Endothelial cell of umbilical vein (primary cell): ENCODE measurements at regions not wholly inside any gene's neighbourhood (a gene's known extent, or its start where the extent isn't known, plus 50 kb on each side); places are given as distances from the start of the nearest gene placed in this dataset.

Source experiments
- BruUV-seq: library from RNA; stranded (reverse); fragments of 400-500 nt; replicated peaks from 2 replicates; lab custom pipeline; 2021; lab: Mats Ljungman, UMichigan
- CTCF ChIA-PET: fragments of 300-600, 350-600 bp; sonication (Branson Sonifier 250); formaldehyde crosslinking; loops from one replicate; lab custom pipeline; 2021; ENCODE audit warnings: antibody characterized with exemption, inconsistent platforms; lab: Charles Lee
- POLR2A ChIA-PET: fragments of 300-600, 350-600 bp; sonication (Branson Sonifier 250); formaldehyde crosslinking; loops from one replicate; lab custom pipeline; 2021; ENCODE audit warnings: antibody characterized with exemption, inconsistent platforms; lab: Charles Lee
- DNase-seq: peaks from one replicate; pipeline ENCODE4 v3.0.0-alpha.2; 2011; ENCODE audit warnings: low read depth, low spot score
- FAIRE-seq: peaks from 2 replicates; lab custom pipeline; 2011; peaks lifted over from hg19 to GRCh38; lab: Jason Lieb, UNC
- H2AFZ ChIP-seq: 2 replicates; pipeline ENCODE4 v1.6.0; 2012; ENCODE audit warnings: low read depth, low read length, control low read depth, inconsistent platforms
- H3K27ac ChIP-seq: 2 replicates; pipeline ENCODE4 v1.5.1; 2011; ENCODE audit warnings: low read depth, mild to moderate bottlenecking, control low read depth, low read length, moderate library complexity; ENCODE audit not compliant: insufficient read depth
- H3K27me3 ChIP-seq, 2 experiments: 2 replicates each; pipeline versions ENCODE4 v1.6.0 to v1.6.1; 2011; ENCODE audit warnings: low read length in 2 of 2, mixed read lengths in 1 of 2; ENCODE audit not compliant: control insufficient read depth in 2 of 2, insufficient read depth in 2 of 2
- H3K36me3 ChIP-seq, 2 experiments: 2 replicates in 1 of 2; 3 replicates in 1 of 2; pipeline ENCODE4 v1.5.1; 2011; ENCODE audit warnings: low read length in 2 of 2, mild to moderate bottlenecking in 1 of 2, moderate library complexity in 1 of 2; ENCODE audit not compliant: control insufficient read depth in 2 of 2, insufficient read depth in 2 of 2; ENCODE audit errors: extremely low read depth in 1 of 2
- H3K4me1 ChIP-seq: 3 replicates; pipeline ENCODE4 v1.5.1; 2011; ENCODE audit warnings: mild to moderate bottlenecking, low read length; ENCODE audit not compliant: control insufficient read depth, insufficient read depth; ENCODE audit errors: extremely low read depth
- H3K4me2 ChIP-seq: 2 replicates; pipeline ENCODE4 v1.6.1; 2011; ENCODE audit warnings: low read length, control low read depth, mixed read lengths; ENCODE audit not compliant: insufficient read depth
- H3K4me3 ChIP-seq, 3 experiments: fragments of 200-600 bp in 1 of 3; sonication (generic), shearing (Covaris generic) in 1 of 3; replicated peaks in 1 of 3; 2 replicates each; pipeline ENCODE4 v1.5.1; 2011 to 2016; ENCODE audit warnings: control low read depth in 3 of 3, low read length in 3 of 3, mild to moderate bottlenecking in 2 of 3, inconsistent platforms in 1 of 3, low read depth in 1 of 3, moderate library complexity in 1 of 3; ENCODE audit not compliant: insufficient read depth in 1 of 3
- H3K79me2 ChIP-seq: 2 replicates; pipeline ENCODE4 v1.6.0; 2012; ENCODE audit warnings: low read length, inconsistent platforms; ENCODE audit not compliant: control insufficient read depth, insufficient read depth
- H3K9ac ChIP-seq: replicated peaks from 2 replicates; pipeline ENCODE3; 2011; ENCODE audit warnings: low read length, control low read depth; ENCODE audit not compliant: insufficient read depth; ENCODE audit errors: extremely low read depth
- H3K9me1 ChIP-seq: replicated peaks from 3 replicates; pipeline ENCODE4 v1.6.0; 2011; ENCODE audit warnings: mild to moderate bottlenecking, low read length; ENCODE audit not compliant: control insufficient read depth, insufficient read depth; ENCODE audit errors: extremely low read depth
- H3K9me3 ChIP-seq: replicated peaks from 2 replicates; pipeline ENCODE4 v1.5.1; 2012; ENCODE audit warnings: low read length, inconsistent platforms; ENCODE audit not compliant: control insufficient read depth, insufficient read depth
- H4K20me1 ChIP-seq: replicated peaks from 2 replicates; pipeline ENCODE3; 2011; ENCODE audit warnings: mild to moderate bottlenecking, low read length; ENCODE audit not compliant: control insufficient read depth, insufficient read depth; ENCODE audit errors: extremely low read depth
- CTCF ChIP-seq, 2 donors: IDR thresholded peaks; 1 replicate in 1 of 2; 2 replicates in 1 of 2; pipeline ENCODE4 v1.5.1; 2011; ENCODE audit warnings: low read length in 2 of 2, mild to moderate bottlenecking in 2 of 2, moderate library complexity in 2 of 2, control low read depth in 1 of 2, inconsistent platforms in 1 of 2, low read depth in 1 of 2; ENCODE audit not compliant: insufficient read depth in 1 of 2; ENCODE audit errors: extremely low read depth in 1 of 2
- EZH2 ChIP-seq: IDR thresholded peaks from 2 replicates; pipeline ENCODE4 v1.6.1; 2012; ENCODE audit warnings: borderline replicate concordance, low read depth, mild to moderate bottlenecking, moderate library complexity, low read length, inconsistent platforms; ENCODE audit not compliant: severe bottlenecking
- FOS ChIP-seq: IDR thresholded peaks from 2 replicates; pipeline ENCODE4 v1.6.1; 2011; ENCODE audit warnings: mild to moderate bottlenecking, low read length, moderate library complexity, borderline replicate concordance; ENCODE audit not compliant: insufficient read depth
- GATA2 ChIP-seq: IDR thresholded peaks from 2 replicates; pipeline ENCODE4 v1.7.0; 2011; ENCODE audit warnings: low read depth, mild to moderate bottlenecking, moderate library complexity, mixed read lengths, low read length; ENCODE audit not compliant: insufficient read length, insufficient read depth
- JUN ChIP-seq: IDR thresholded peaks from 2 replicates; pipeline ENCODE4 v1.6.1; 2011; ENCODE audit warnings: borderline replicate concordance, low read depth; ENCODE audit not compliant: insufficient read length, insufficient read depth
- MYC ChIP-seq: IDR thresholded peaks from one replicate; pipeline ENCODE4 v1.6.1; 2011; ENCODE audit warnings: mild to moderate bottlenecking, low read depth, low read length
- POLR2A ChIP-seq: IDR thresholded peaks from 2 replicates; pipeline ENCODE4 v1.6.1; 2012; ENCODE audit warnings: low read depth, mild to moderate bottlenecking, control low read depth, low read length
- POLR2AphosphoS5 ChIP-seq: IDR thresholded peaks from 2 replicates; pipeline ENCODE4 v1.6.1; 2012; ENCODE audit warnings: low read depth, mild to moderate bottlenecking, control low read depth, low read length, moderate library complexity; ENCODE audit not compliant: insufficient read depth
- dilution Hi-C: fragments of 300-500 bp; cut with MboI; formaldehyde crosslinking; loops from one replicate; pipeline ENCODE4 v1.15.0; 2019; ENCODE audit warnings: low sequenced_read_pairs; ENCODE audit not compliant: extremely low pct_ligation_motif_present
- intact Hi-C: fragments of 100-400 bp; cut with micrococcal nuclease; formaldehyde crosslinking; loops from one replicate; pipeline ENCODE4 v1.10.0; 2022
- TF ChIP-seq, protein P1 (sequence below): IDR thresholded peaks from 2 replicates; pipeline ENCODE4 v1.6.1; 2011; ENCODE audit not compliant: insufficient read depth, insufficient read length

DNA sequence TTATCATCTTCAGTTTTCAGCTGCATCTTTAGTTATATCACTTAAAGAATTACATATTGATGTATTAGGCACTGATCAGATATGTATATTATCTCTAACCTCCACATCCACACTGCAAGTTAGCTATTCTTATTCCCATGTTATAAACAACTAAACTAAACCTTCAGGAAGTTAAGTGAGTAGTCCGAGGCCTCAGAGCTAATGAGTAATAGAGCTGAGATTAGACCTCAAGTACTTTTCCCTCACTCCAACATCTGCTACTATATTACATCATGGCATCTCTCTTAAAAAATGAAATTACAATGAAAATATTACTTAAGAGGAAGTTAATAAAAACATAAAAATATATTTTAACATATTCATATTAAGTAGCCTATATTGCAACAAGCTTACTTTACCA is 183.6 kb upstream of the MAP2 start:
- Histone ChIP-seq H4K20me1 (no peaks in the 10 kb centered on the region), H2AFZ (no peak overlapping the region), H3K4me1 (no peaks in the 10 kb centered on the region), H3K27me3 (no peaks in the 10 kb centered on the region), H3K9me3 (no peaks in the 10 kb centered on the region), H3K9me1 (no peaks in the 10 kb centered on the region), H3K9ac (no peak overlapping the region), H3K4me2 (no peak overlapping the region), H3K4me3 (no peak overlapping the region), H3K27ac (no peak overlapping the region), H3K36me3 (no peaks in the 10 kb centered on the region), H3K79me2 (no peaks in the 10 kb centered on the region)
- no peak for FAIRE-seq
- no peak for TF ChIP-seq JUN
- TF ChIP-seq CTCF (IDR thresholded peaks at IDR 0.05; ENCODE audit: extremely low read depth in 1 of 2, insufficient read depth in 1 of 2, low read depth in 1 of 2, low read length in 2 of 2): no peak
- TF ChIP-seq POLR2A: no peak
- TF ChIP-seq EZH2: no peak
- no peak for TF ChIP-seq FOS
- TF ChIP-seq, protein P1, sequence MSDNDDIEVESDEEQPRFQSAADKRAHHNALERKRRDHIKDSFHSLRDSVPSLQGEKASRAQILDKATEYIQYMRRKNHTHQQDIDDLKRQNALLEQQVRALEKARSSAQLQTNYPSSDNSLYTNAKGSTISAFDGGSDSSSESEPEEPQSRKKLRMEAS: no peak
- no peak for TF ChIP-seq GATA2
- no peak for TF ChIP-seq POLR2AphosphoS5
- TF ChIP-seq MYC: no peak
- DNase-seq: no peak
- BruUV-seq: no TSS peak
- ChIA-PET CTCF (no interaction called here), POLR2A (no interaction called here)
- intact Hi-C loops (no loop called here), dilution Hi-C loops (no loop called here)
